A172 (cell line): ENCODE measurements at regions not wholly inside any gene's neighbourhood (a gene's known extent, or its start where the extent isn't known, plus 50 kb on each side); places are given as distances from the start of the nearest gene placed in this dataset.

Experiments
- DNase-seq: peaks from one replicate; pipeline ENCODE4 v3.0.0-alpha.2; 2015; ENCODE audit warnings: low spot score

GRCh38 chr1:230002164-230002803 is 64.8 kb upstream of the GALNT2 start:
- DNase-seq = no peak

GRCh38 chr1:230003409-230003808 is 63.6 kb upstream of the GALNT2 start:
- DNase-seq = no peak

- no peak for DNase-seq
Measured at GRCh38 chr1:230005040-230005439, 62.0 kb upstream of the GALNT2 start.

DNA sequence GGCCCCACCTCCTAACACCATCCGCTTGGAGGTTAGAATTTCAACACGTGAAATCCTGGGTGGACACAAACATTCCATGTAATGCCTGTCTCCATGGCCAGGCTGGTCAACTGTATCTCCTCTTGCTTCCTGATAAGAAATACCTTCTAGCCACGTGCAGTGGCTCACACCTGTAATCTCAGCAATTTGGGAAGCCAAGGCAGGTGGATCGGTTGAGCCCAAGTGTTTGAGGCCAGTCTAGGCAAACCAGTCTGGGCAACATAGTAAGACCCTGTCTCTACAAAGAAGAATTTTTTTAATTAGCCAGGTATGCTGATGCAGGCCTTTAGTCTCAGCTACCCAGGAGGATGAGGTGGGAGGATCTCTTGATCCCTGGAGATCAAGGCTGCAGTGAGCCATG is 58.3 kb upstream of the GALNT2 start:
- DNase-seq = no peak

DNA sequence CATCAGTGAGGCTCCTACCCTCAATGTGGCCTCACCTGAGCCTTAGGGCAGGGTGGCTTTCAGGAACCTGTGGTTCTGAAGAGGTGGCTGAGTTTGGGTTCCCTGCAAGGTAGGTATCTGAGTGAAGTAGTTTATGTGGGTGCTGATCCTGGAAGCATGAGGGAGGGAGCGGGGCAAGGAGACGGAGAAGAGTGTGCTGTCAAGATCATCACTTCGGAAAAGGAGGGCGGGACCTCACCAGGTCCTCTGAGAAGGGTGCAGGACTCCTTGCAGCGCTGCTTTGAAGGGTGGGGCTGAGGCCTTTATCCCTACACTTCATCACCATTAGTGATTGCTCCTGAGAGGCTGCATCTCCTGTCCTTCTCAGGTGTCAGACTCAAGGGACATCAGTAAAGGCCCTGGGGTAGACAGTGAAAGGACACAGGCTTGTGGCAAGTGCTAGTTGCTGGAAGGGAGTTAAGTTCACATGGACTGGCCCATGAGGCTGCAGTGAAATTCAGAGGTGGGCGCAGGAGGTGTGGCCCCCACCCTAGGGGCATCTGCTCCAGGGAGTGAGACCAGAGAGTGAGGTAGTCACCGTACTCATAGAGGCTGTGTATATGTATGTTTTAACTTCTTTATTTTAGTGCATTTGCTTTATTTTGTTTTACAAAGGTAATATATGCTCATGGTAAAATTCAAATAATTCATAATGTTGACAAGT is 57.3 kb upstream of the GALNT2 start:
- DNase-seq = no peak

DNA sequence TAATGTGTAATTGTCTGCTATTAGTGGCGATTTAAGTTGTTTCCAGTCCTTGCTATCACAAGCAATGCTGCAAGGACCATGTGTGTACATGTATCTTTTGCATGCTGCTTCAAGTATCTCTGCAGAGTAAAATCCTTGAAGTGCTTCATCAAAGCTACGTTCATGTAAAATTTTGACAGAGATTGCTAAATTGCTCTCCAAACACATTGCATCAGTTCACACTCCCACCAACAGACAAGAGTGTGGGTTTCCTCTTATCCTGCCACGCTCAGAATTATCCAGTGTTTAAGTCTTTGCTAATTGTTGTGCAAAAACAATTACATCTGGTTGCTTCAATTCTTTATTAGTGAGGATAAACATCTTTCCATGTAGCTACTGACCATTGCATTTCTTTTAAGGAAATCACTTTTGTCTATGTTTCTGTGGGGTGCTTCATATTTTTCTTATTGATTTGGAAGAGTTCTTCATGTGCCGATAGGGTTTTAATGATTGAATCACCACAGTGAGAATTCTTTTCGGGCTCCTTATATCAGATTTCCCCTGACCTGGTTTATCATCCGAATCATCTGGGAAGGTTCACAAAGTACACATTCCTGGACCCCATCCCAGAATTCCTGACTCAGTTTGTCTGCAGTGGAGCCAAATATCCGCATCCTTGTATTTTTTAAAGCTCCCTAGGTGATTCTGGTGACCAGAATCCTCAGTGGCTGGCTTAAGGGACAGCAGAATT is 56.3 kb upstream of the GALNT2 start:
- DNase-seq = no peak

DNA sequence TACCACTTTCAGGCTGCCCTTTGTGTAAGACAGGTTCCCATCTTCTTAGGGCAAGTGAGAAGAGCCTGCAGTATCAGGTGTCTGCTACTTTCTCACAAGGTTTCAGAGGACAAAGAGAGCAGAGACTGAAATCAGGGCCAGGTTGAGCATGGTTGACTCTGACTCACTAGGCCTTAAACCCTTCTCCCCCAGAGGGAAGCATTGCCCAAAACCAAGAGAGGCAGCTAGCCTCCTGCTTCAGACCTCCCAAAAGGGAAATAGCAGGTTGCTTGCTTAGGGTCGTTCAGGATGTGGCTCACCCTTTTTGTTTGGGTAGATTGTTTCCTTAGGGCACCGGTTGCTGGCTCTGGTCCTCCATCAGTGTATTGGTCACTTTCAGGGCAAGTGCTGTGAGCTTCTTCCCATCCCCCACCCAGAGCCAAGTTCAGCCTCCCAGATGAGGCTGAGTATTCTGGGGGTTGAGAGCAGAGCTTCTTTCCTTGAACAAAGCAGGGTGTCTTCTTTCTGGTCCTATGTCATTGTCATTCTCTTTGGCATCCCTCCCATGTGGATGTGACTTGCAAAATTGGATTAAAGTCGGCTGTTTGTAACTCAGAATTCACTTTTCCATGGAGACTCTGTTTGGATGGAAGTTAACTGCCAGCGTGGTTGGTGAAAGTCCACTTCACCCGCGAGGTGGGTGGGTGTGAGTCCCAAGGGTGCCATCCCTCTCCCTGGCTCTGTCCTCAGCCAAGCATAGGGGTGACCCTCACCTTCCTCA is 55.5 kb upstream of the GALNT2 start:
- DNase-seq = no peak

DNA sequence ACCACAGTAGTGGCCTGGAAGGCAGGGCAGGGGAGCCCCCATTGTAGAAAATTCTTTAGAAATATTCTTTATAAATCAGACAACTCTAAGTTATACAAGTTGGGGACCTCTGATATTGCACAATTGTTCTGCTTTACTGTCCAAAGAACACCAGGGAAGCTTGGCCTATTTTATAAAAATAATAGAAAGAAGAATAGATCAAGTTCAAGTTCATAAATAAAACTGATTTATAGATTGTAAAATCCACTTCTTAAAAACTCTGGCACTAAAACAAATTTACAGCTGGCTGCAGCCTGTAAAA is 55.0 kb upstream of the GALNT2 start:
- DNase-seq = no peak

DNA sequence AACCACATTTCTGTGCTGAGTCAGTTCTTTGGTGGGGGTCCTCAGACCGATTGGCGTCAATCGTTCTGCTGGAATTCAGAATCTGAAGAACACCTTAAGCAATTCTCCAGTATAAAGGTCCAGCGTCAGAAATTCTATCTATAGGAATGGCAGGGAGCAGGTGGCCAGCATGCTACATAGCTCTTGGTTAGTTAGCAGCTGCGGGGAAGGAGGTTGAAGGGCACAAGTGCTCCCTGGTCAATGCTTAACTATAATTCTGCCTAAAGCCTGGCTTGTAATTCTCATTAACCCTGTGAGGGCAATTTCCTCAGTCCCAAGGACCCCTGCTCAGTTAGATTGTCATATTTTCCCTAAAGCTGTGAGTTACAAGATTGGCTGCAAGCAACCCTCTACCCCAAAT is 54.3 kb upstream of the GALNT2 start:
- no peak for DNase-seq

DNA sequence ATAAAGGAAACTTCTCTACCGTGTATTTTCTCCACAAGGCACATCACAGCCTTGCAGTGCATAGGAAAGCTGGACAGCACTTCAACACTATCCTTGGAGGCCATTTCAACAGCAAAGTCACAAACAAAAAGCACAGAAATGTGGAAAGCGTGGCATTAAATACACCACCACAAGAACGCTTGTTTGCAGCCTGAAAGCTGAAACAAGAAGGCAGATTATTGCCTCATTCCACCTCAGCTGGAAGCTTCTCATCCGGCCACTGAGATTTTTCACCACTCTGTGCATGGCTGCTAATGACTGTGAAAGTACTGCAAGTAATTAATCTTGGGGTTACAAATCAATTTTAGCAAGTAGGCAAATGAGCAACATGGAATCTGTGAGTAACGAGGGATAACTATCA is 50.9 kb upstream of the GALNT2 start:
- DNase-seq = no peak
